AG10803 (cell line): ENCODE measurements at regions not wholly inside any gene's neighbourhood (a gene's known extent, or its start where the extent isn't known, plus 50 kb on each side); places are given as distances from the start of the nearest gene placed in this dataset.
A peak's percentile ranks its signal among the peaks of the same experiment; 100 is the strongest.
"Not testable (repeated sequence)": the region's sequence is repeated elsewhere in the genome, so short reads cannot be mapped to it uniquely, and the experiment has no call there.

Source experiments
- DNase-seq: peaks from one replicate; pipeline ENCODE4 v3.0.0; 2010; ENCODE audit warnings: low read depth
- H3K4me3 ChIP-seq: 2 replicates; pipeline ENCODE4 v1.5.1; 2011; ENCODE audit warnings: mild to moderate bottlenecking, low read length, control low read depth

GRCh38 chr9:42851701-42852100 lies 668.2 kb downstream of the SPATA31A6 start:
- not testable (repeated sequence) for H3K4me3 ChIP-seq, DNase-seq

GRCh38 chr9:42852133-42852930 lies 668.9 kb downstream of the SPATA31A6 start:
- peak; percentile 12 for DNase-seq
- H3K4me3 ChIP-seq, result not testable (repeated sequence)

GRCh38 chr9:42860133-42860532 lies 676.7 kb downstream of the SPATA31A6 start:
- DNase-seq, H3K4me3 ChIP-seq: not testable (repeated sequence)

- DNase-seq, H3K4me3 ChIP-seq: not testable (repeated sequence)
Measured at GRCh38 chr9:42862465-42862864, 679.0 kb downstream of the SPATA31A6 start.
